ENCODE measurements at regions not wholly inside any gene's neighbourhood (a gene's known extent, or its start where the extent isn't known, plus 50 kb on each side); places are given as distances from the start of the nearest gene placed in this dataset.
A peak's percentile ranks its signal among the peaks of the same experiment; 100 is the strongest.

- TF ChIP-seq POLR2AphosphoS5 (IDR thresholded peaks at IDR 0.05; ENCODE audit: low read depth, low read length) (no peak), SIN3A (IDR thresholded peaks at IDR 0.05; ENCODE audit: borderline replicate concordance, insufficient read depth, low read length) (no peak), TAF1 (IDR thresholded peaks at IDR 0.05; ENCODE audit: borderline replicate concordance, insufficient read depth, low read length) (no peak), FOXP2 (optimal IDR thresholded peaks at IDR 0.05; ENCODE audit: borderline replicate concordance, extremely low read depth, extremely low read length, insufficient read depth) (no peak)
- TF ChIP-seq, protein P1, sequence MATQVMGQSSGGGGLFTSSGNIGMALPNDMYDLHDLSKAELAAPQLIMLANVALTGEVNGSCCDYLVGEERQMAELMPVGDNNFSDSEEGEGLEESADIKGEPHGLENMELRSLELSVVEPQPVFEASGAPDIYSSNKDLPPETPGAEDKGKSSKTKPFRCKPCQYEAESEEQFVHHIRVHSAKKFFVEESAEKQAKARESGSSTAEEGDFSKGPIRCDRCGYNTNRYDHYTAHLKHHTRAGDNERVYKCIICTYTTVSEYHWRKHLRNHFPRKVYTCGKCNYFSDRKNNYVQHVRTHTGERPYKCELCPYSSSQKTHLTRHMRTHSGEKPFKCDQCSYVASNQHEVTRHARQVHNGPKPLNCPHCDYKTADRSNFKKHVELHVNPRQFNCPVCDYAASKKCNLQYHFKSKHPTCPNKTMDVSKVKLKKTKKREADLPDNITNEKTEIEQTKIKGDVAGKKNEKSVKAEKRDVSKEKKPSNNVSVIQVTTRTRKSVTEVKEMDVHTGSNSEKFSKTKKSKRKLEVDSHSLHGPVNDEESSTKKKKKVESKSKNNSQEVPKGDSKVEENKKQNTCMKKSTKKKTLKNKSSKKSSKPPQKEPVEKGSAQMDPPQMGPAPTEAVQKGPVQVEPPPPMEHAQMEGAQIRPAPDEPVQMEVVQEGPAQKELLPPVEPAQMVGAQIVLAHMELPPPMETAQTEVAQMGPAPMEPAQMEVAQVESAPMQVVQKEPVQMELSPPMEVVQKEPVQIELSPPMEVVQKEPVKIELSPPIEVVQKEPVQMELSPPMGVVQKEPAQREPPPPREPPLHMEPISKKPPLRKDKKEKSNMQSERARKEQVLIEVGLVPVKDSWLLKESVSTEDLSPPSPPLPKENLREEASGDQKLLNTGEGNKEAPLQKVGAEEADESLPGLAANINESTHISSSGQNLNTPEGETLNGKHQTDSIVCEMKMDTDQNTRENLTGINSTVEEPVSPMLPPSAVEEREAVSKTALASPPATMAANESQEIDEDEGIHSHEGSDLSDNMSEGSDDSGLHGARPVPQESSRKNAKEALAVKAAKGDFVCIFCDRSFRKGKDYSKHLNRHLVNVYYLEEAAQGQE (IDR thresholded peaks at IDR 0.05; ENCODE audit: insufficient read depth in 1 of 2, low read depth in 2 of 2, low read length in 2 of 2) = no peak
Measured at GRCh38 chr11:121983901-121984300, 132.1 kb downstream of the BLID start.

GRCh38 chr11:121968638-121969037, 147.4 kb downstream of the BLID start:
- no peak for TF ChIP-seq FOXP2 (optimal IDR thresholded peaks at IDR 0.05; ENCODE audit: borderline replicate concordance, extremely low read depth, extremely low read length, insufficient read depth)
- TF ChIP-seq, protein P1 (IDR thresholded peaks at IDR 0.05; ENCODE audit: insufficient read depth in 1 of 2, low read depth in 2 of 2, low read length in 2 of 2) = no peak
- no peak for TF ChIP-seq TAF1 (IDR thresholded peaks at IDR 0.05; ENCODE audit: borderline replicate concordance, insufficient read depth, low read length)
- no peak for TF ChIP-seq POLR2AphosphoS5 (IDR thresholded peaks at IDR 0.05; ENCODE audit: low read depth, low read length)
- TF ChIP-seq SIN3A (IDR thresholded peaks at IDR 0.05; ENCODE audit: borderline replicate concordance, insufficient read depth, low read length) = no peak

DNA sequence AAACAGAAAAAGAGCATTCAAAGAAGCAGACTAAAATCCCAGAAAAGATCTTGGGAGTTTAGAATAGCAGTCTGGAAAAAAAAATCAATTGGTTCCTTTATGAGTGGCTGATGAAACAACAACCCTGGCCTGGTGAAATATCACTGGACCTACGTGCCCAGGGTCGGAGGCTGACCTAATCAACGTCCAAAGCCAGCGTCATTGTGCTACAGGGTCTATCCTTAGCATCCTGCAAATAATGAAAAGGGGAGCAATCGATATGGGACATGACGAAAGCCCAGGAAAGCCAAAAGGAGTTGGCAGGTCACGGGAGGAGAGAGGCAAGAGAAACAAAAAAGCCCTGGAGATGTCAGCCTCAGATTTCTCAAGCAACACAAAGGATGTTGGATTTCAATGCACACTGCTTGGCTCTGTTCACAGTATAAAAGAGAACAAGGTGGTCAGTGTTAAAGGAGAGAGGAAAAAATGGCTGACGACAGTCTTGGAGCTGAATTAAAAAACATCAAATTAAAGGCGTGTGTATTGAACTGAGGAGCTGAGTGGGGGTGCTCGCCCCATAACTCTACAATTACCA, 148.8 kb downstream of the BLID start:
- no peak for TF ChIP-seq POLR2AphosphoS5 (IDR thresholded peaks at IDR 0.05; ENCODE audit: low read depth, low read length)
- TF ChIP-seq, protein P1 (IDR thresholded peaks at IDR 0.05; ENCODE audit: insufficient read depth in 1 of 2, low read depth in 2 of 2, low read length in 2 of 2) = no peak
- no peak for TF ChIP-seq FOXP2 (optimal IDR thresholded peaks at IDR 0.05; ENCODE audit: borderline replicate concordance, extremely low read depth, extremely low read length, insufficient read depth)
- no peak for TF ChIP-seq SIN3A (IDR thresholded peaks at IDR 0.05; ENCODE audit: borderline replicate concordance, insufficient read depth, low read length)
- no peak for TF ChIP-seq TAF1 (IDR thresholded peaks at IDR 0.05; ENCODE audit: borderline replicate concordance, insufficient read depth, low read length)

GRCh38 chr11:121965330-121965729, 150.7 kb downstream of the BLID start:
- TF ChIP-seq POLR2AphosphoS5 (IDR thresholded peaks at IDR 0.05; ENCODE audit: low read depth, low read length) (peak; percentile 63; the same call in 1 of the 2 replicates), SIN3A (IDR thresholded peaks at IDR 0.05; ENCODE audit: borderline replicate concordance, insufficient read depth, low read length) (peak; percentile 61; the same call in 1 of the 2 replicates), FOXP2 (optimal IDR thresholded peaks at IDR 0.05; ENCODE audit: borderline replicate concordance, extremely low read depth, extremely low read length, insufficient read depth) (peak; percentile 44), TAF1 (IDR thresholded peaks at IDR 0.05; ENCODE audit: borderline replicate concordance, insufficient read depth, low read length) (no peak)
- TF ChIP-seq, protein P1 (IDR thresholded peaks at IDR 0.05; ENCODE audit: insufficient read depth in 1 of 2, low read depth in 2 of 2, low read length in 2 of 2) = peak in 1 of 2 experiments; percentile 23; a peak in 1 of 4 replicates
